Occipital lobe (tissue), 1 donor: ENCODE measurements at regions not wholly inside any gene's neighbourhood (a gene's known extent, or its start where the extent isn't known, plus 50 kb on each side); places are given as distances from the start of the nearest gene placed in this dataset.
"Not testable (repeated sequence)": the region's sequence is repeated elsewhere in the genome, so short reads cannot be mapped to it uniquely, and the experiment has no call there.

Experiments used
- DNase-seq: peaks from one replicate; lab custom pipeline; 2025; lab: John Stamatoyannopoulos, UW

GRCh38 chr1:193951984-193952383 lies 765.6 kb upstream of the B3GALT2 start:
- no peak for DNase-seq

- no peak for DNase-seq
Observed at GRCh38 chr1:193944454-193944853, 758.0 kb upstream of the B3GALT2 start.

- no peak for DNase-seq
Observed at GRCh38 chr1:193940176-193940575, 753.8 kb upstream of the B3GALT2 start.

GRCh38 chr1:193939585-193939984 lies 753.2 kb upstream of the B3GALT2 start:
- no peak for DNase-seq

- DNase-seq: no peak
Observed at GRCh38 chr1:193937308-193937707, 750.9 kb upstream of the B3GALT2 start.

GRCh38 chr1:193932979-193933378 lies 746.6 kb upstream of the B3GALT2 start:
- no peak for DNase-seq

- DNase-seq: no peak
Observed at GRCh38 chr1:193931356-193931755, 744.9 kb upstream of the B3GALT2 start.

GRCh38 chr1:193929374-193930033 lies 743.1 kb upstream of the B3GALT2 start:
- DNase-seq: no peak

- no peak for DNase-seq
Observed at GRCh38 chr1:193927550-193927949, 741.1 kb upstream of the B3GALT2 start.

GRCh38 chr1:193926956-193927355 lies 740.5 kb upstream of the B3GALT2 start:
- no peak for DNase-seq

GRCh38 chr1:193919827-193920226 lies 733.4 kb upstream of the B3GALT2 start:
- DNase-seq: no peak

- no peak for DNase-seq
Observed at GRCh38 chr1:193916452-193916851, 730.0 kb upstream of the B3GALT2 start.

GRCh38 chr1:193914871-193915270 lies 728.5 kb upstream of the B3GALT2 start:
- no peak for DNase-seq

- DNase-seq: no peak
Observed at GRCh38 chr1:193909406-193910082, 723.1 kb upstream of the B3GALT2 start.

- DNase-seq: no peak
Observed at GRCh38 chr1:193905288-193906085, 719.1 kb upstream of the B3GALT2 start.

- no peak for DNase-seq
Observed at GRCh38 chr1:193891788-193892187, 705.4 kb upstream of the B3GALT2 start.

- no peak for DNase-seq
Observed at GRCh38 chr1:193890935-193891334, 704.5 kb upstream of the B3GALT2 start.

- DNase-seq: no peak
Observed at GRCh38 chr1:193884848-193885558, 698.6 kb upstream of the B3GALT2 start.

- DNase-seq: not testable (repeated sequence)
Observed at GRCh38 chr1:193877920-193878319, 691.5 kb upstream of the B3GALT2 start.

- DNase-seq: no peak
Observed at GRCh38 chr1:193868425-193868824, 682.0 kb upstream of the B3GALT2 start.

GRCh38 chr1:193856261-193856660 lies 669.8 kb upstream of the B3GALT2 start:
- no peak for DNase-seq

- no peak for DNase-seq
Observed at GRCh38 chr1:193850745-193851144, 664.3 kb upstream of the B3GALT2 start.
